ENCODE measurements at regions not wholly inside any gene's neighbourhood (a gene's known extent, or its start where the extent isn't known, plus 50 kb on each side); places are given as distances from the start of the nearest gene placed in this dataset.

- DNase-seq, result no peak
Observed at GRCh38 chr6:141364232-141364631, 768.5 kb upstream of the GJE1 start.

- no peak for DNase-seq
Observed at GRCh38 chr6:141361559-141361958, 771.2 kb upstream of the GJE1 start.

- DNase-seq, result no peak
Observed at GRCh38 chr6:141359953-141360352, 772.8 kb upstream of the GJE1 start.

GRCh38 chr6:141354191-141354955, 778.4 kb upstream of the GJE1 start:
- DNase-seq, result no peak

GRCh38 chr6:141351721-141352120, 781.0 kb upstream of the GJE1 start:
- DNase-seq, result no peak

- no peak for DNase-seq
Observed at GRCh38 chr6:141349710-141350109, 783.0 kb upstream of the GJE1 start.

- DNase-seq, result no peak
Observed at GRCh38 chr6:141347906-141348492, 784.7 kb upstream of the GJE1 start.

GRCh38 chr6:141347086-141347485, 785.6 kb upstream of the GJE1 start:
- no peak for DNase-seq

- DNase-seq, result no peak
Observed at GRCh38 chr6:141346535-141346934, 786.2 kb upstream of the GJE1 start.

- DNase-seq, result no peak
Observed at GRCh38 chr6:141337191-141337590, 795.5 kb upstream of the GJE1 start.

GRCh38 chr6:141335477-141336273, 797.0 kb upstream of the GJE1 start:
- no peak for DNase-seq

GRCh38 chr6:141326925-141327324, 805.8 kb upstream of the GJE1 start:
- no peak for DNase-seq

GRCh38 chr6:141326426-141326825, 806.3 kb upstream of the GJE1 start:
- DNase-seq, result peak; percentile 36 to 78 (median 59)

GRCh38 chr6:141321493-141322347, 811.0 kb upstream of the GJE1 start:
- DNase-seq, result no peak

GRCh38 chr6:141316236-141316635, 816.5 kb upstream of the GJE1 start:
- DNase-seq, result no peak

GRCh38 chr6:141313986-141314385, 818.7 kb upstream of the GJE1 start:
- DNase-seq, result no peak

- no peak for DNase-seq
Observed at GRCh38 chr6:141309295-141309694, 823.4 kb upstream of the GJE1 start.

GRCh38 chr6:141307309-141307998, 825.3 kb upstream of the GJE1 start:
- peak; percentile 17 to 30 (median 18) for DNase-seq

- no peak for DNase-seq
Observed at GRCh38 chr6:141303907-141304306, 828.8 kb upstream of the GJE1 start.

GRCh38 chr6:141301779-141302178, 830.9 kb upstream of the GJE1 start:
- no peak for DNase-seq

GRCh38 chr6:141290941-141291721, 841.6 kb upstream of the GJE1 start:
- DNase-seq, result peak; percentile 6 to 19 (median 7)

Data from suppressor macrophage treated with lipopolysaccharide for 1 hour (primary cell).